HG03045 (cell line): ENCODE measurements at regions not wholly inside any gene's neighbourhood (a gene's known extent, or its start where the extent isn't known, plus 50 kb on each side); places are given as distances from the start of the nearest gene placed in this dataset.

ENCODE experiments used
- ATAC-seq: cut with Tn5 transposase; IDR thresholded peaks from one replicate; pipeline ENCODE4 v1.9.1; 2021; ENCODE audit warnings: mild to moderate bottlenecking, moderate library complexity; ENCODE audit not compliant: unreplicated experiment

- no peak for ATAC-seq
Observed at GRCh38 chr6:169902070-169902469, 150.6 kb downstream of the ERMARD start.

GRCh38 chr6:169899481-169900145 is 148.2 kb downstream of the ERMARD start:
- ATAC-seq: no peak

GRCh38 chr6:169898788-169899480 is 147.5 kb downstream of the ERMARD start:
- ATAC-seq: no peak

GRCh38 chr6:169897601-169898358 is 146.4 kb downstream of the ERMARD start:
- no peak for ATAC-seq

- no peak for ATAC-seq
Observed at GRCh38 chr6:169896826-169897456, 145.5 kb downstream of the ERMARD start.

- ATAC-seq: no peak
Observed at GRCh38 chr6:169895926-169896761, 144.7 kb downstream of the ERMARD start.

- ATAC-seq: no peak
Observed at GRCh38 chr6:169895000-169895759, 143.8 kb downstream of the ERMARD start.

- no peak for ATAC-seq
Observed at GRCh38 chr6:169894377-169894960, 143.0 kb downstream of the ERMARD start.

- ATAC-seq: no peak
Observed at GRCh38 chr6:169893624-169894023, 142.2 kb downstream of the ERMARD start.

- no peak for ATAC-seq
Observed at GRCh38 chr6:169891846-169892245, 140.4 kb downstream of the ERMARD start.

GRCh38 chr6:169891421-169891820 is 140.0 kb downstream of the ERMARD start:
- ATAC-seq: no peak

- ATAC-seq: no peak
Observed at GRCh38 chr6:169890901-169891300, 139.5 kb downstream of the ERMARD start.

GRCh38 chr6:169890049-169890448 is 138.6 kb downstream of the ERMARD start:
- ATAC-seq: no peak

- no peak for ATAC-seq
Observed at GRCh38 chr6:169887529-169888140, 136.2 kb downstream of the ERMARD start.

GRCh38 chr6:169886631-169887227 is 135.3 kb downstream of the ERMARD start:
- ATAC-seq: no peak

- ATAC-seq: no peak
Observed at GRCh38 chr6:169885831-169886230, 134.4 kb downstream of the ERMARD start.

GRCh38 chr6:169885131-169885530 is 133.7 kb downstream of the ERMARD start:
- ATAC-seq: no peak

- ATAC-seq: no peak
Observed at GRCh38 chr6:169884158-169884557, 132.7 kb downstream of the ERMARD start.

- ATAC-seq: no peak
Observed at GRCh38 chr6:169883316-169883715, 131.9 kb downstream of the ERMARD start.
